ENCODE measurements at regions not wholly inside any gene's neighbourhood (a gene's known extent, or its start where the extent isn't known, plus 50 kb on each side); places are given as distances from the start of the nearest gene placed in this dataset.

GRCh38 chr7:67414858-67415257, 418.2 kb downstream of the TYW1 start:
- Histone ChIP-seq H3K4me1 (ENCODE audit: control insufficient read depth, insufficient read depth, low read length) (no peaks in the 10 kb centered on the region), H3K4me3 (ENCODE audit: low read length) (no peak overlapping the region), H3K36me3 (ENCODE audit: control insufficient read depth, insufficient read depth, low read length) (no peaks in the 10 kb centered on the region), H3K27ac (ENCODE audit: low read length) (no peak overlapping the region), H3K9me3 (ENCODE audit: control insufficient read depth, insufficient read depth, low read length) (peaks cover 11% of the 10 kb centered on the region), H3K27me3 (ENCODE audit: control insufficient read depth, insufficient read depth, low read length) (no peaks in the 10 kb centered on the region)
- H3K4me3 Mint-ChIP-seq = no peak overlapping the region
- H3K27me3 Mint-ChIP-seq (ENCODE audit: low read depth in 2 of 2) = peaks cover 0 to 6% of the 10 kb centered on the region in 2 donors
- TF ChIP-seq CTCF (IDR thresholded peaks at IDR 0.05) = no peak
- H3K9me3 Mint-ChIP-seq = peaks cover 3 to 11% of the 10 kb centered on the region in 2 donors
- H3K4me1 Mint-ChIP-seq = no peaks in the 10 kb centered on the region
- ATAC-seq = no peak
- 84% methylated on average over 6 of the region's 6 CpGs for WGBS (ENCODE audit: insufficient coverage)
- intact Hi-C loops (cut with micrococcal nuclease) = no loop called here
- H3K27ac Mint-ChIP-seq = no peak overlapping the region
- no peak for DNase-seq
- no peaks in the 10 kb centered on the region for H3K36me3 Mint-ChIP-seq

- Mint-ChIP-seq H3K36me3 (no peaks in the 10 kb centered on the region), H3K27ac (no peak overlapping the region), H3K9me3 (peaks cover 0 to 2% of the 10 kb centered on the region in 2 donors), H3K4me3 (no peak overlapping the region), H3K4me1 (no peaks in the 10 kb centered on the region), H3K27me3 (ENCODE audit: low read depth in 2 of 2) (no peaks in the 10 kb centered on the region)
- Histone ChIP-seq H3K4me1 (ENCODE audit: control insufficient read depth, insufficient read depth, low read length) (no peaks in the 10 kb centered on the region), H3K4me3 (ENCODE audit: low read length) (no peak overlapping the region), H3K36me3 (ENCODE audit: control insufficient read depth, insufficient read depth, low read length) (no peaks in the 10 kb centered on the region), H3K9me3 (ENCODE audit: control insufficient read depth, insufficient read depth, low read length) (no peaks in the 10 kb centered on the region), H3K27ac (ENCODE audit: low read length) (no peak overlapping the region), H3K27me3 (ENCODE audit: control insufficient read depth, insufficient read depth, low read length) (no peaks in the 10 kb centered on the region)
- ATAC-seq = no peak
- no peak for DNase-seq
- WGBS (ENCODE audit: insufficient coverage) = 90% methylated on average over 7 of the region's 7 CpGs
- intact Hi-C loops (cut with micrococcal nuclease) = no loop called here
- no peak for TF ChIP-seq CTCF (IDR thresholded peaks at IDR 0.05)
Measured at GRCh38 chr7:67422601-67423000, 426.0 kb downstream of the TYW1 start.

- no peak for TF ChIP-seq CTCF (IDR thresholded peaks at IDR 0.05)
- Mint-ChIP-seq H3K4me3 (no peak overlapping the region), H3K27me3 (ENCODE audit: low read depth in 2 of 2) (no peaks in the 10 kb centered on the region), H3K9me3 (peaks cover 0 to 2% of the 10 kb centered on the region in 2 donors), H3K4me1 (no peaks in the 10 kb centered on the region), H3K27ac (no peak overlapping the region), H3K36me3 (no peaks in the 10 kb centered on the region)
- no peaks in the 10 kb centered on the region for H3K4me1 ChIP-seq (ENCODE audit: control insufficient read depth, insufficient read depth, low read length)
- H3K27ac ChIP-seq (ENCODE audit: low read length) = no peak overlapping the region
- H3K27me3 ChIP-seq (ENCODE audit: control insufficient read depth, insufficient read depth, low read length) = no peaks in the 10 kb centered on the region
- ATAC-seq = no peak
- WGBS (ENCODE audit: insufficient coverage) = 87% methylated on average over 9 of the region's 9 CpGs
- intact Hi-C loops (cut with micrococcal nuclease) = no loop called here
- H3K4me3 ChIP-seq (ENCODE audit: low read length) = no peak overlapping the region
- no peaks in the 10 kb centered on the region for H3K9me3 ChIP-seq (ENCODE audit: control insufficient read depth, insufficient read depth, low read length)
- no peaks in the 10 kb centered on the region for H3K36me3 ChIP-seq (ENCODE audit: control insufficient read depth, insufficient read depth, low read length)
- no peak for DNase-seq
Measured at GRCh38 chr7:67423065-67423464, 426.4 kb downstream of the TYW1 start.

- DNase-seq (no peak), ATAC-seq (no peak)
- intact Hi-C loops (cut with micrococcal nuclease) = no loop called here
- Mint-ChIP-seq H3K4me1 (no peaks in the 10 kb centered on the region), H3K27ac (no peak overlapping the region), H3K27me3 (ENCODE audit: low read depth in 2 of 2) (no peaks in the 10 kb centered on the region), H3K36me3 (no peaks in the 10 kb centered on the region), H3K4me3 (no peak overlapping the region), H3K9me3 (no peaks in the 10 kb centered on the region)
- H3K27ac ChIP-seq (ENCODE audit: low read length) = no peak overlapping the region
- no peaks in the 10 kb centered on the region for H3K9me3 ChIP-seq (ENCODE audit: control insufficient read depth, insufficient read depth, low read length)
- 80% methylated on average over 3 of the region's 3 CpGs for WGBS (ENCODE audit: insufficient coverage)
- H3K4me3 ChIP-seq (ENCODE audit: low read length) = no peak overlapping the region
- no peak for TF ChIP-seq CTCF (IDR thresholded peaks at IDR 0.05)
- no peaks in the 10 kb centered on the region for H3K27me3 ChIP-seq (ENCODE audit: control insufficient read depth, insufficient read depth, low read length)
- H3K36me3 ChIP-seq (ENCODE audit: control insufficient read depth, insufficient read depth, low read length) = no peaks in the 10 kb centered on the region
- H3K4me1 ChIP-seq (ENCODE audit: control insufficient read depth, insufficient read depth, low read length) = no peaks in the 10 kb centered on the region
Measured at GRCh38 chr7:67426654-67427053, 430.0 kb downstream of the TYW1 start.

Measured in natural killer cell (primary cell).